ENCODE measurements at regions not wholly inside any gene's neighbourhood (a gene's known extent, or its start where the extent isn't known, plus 50 kb on each side); places are given as distances from the start of the nearest gene placed in this dataset.

- TF ChIP-seq, protein P1, sequence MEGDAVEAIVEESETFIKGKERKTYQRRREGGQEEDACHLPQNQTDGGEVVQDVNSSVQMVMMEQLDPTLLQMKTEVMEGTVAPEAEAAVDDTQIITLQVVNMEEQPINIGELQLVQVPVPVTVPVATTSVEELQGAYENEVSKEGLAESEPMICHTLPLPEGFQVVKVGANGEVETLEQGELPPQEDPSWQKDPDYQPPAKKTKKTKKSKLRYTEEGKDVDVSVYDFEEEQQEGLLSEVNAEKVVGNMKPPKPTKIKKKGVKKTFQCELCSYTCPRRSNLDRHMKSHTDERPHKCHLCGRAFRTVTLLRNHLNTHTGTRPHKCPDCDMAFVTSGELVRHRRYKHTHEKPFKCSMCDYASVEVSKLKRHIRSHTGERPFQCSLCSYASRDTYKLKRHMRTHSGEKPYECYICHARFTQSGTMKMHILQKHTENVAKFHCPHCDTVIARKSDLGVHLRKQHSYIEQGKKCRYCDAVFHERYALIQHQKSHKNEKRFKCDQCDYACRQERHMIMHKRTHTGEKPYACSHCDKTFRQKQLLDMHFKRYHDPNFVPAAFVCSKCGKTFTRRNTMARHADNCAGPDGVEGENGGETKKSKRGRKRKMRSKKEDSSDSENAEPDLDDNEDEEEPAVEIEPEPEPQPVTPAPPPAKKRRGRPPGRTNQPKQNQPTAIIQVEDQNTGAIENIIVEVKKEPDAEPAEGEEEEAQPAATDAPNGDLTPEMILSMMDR (IDR thresholded peaks at IDR 0.05) = no peak
- TF ChIP-seq POLR2AphosphoS5 (IDR thresholded peaks at IDR 0.05; ENCODE audit: low read depth, low read length) (no peak), TCF7L2 (IDR thresholded peaks at IDR 0.05; ENCODE audit: low read depth, low read length) (no peak)
- TF ChIP-seq, protein P2, sequence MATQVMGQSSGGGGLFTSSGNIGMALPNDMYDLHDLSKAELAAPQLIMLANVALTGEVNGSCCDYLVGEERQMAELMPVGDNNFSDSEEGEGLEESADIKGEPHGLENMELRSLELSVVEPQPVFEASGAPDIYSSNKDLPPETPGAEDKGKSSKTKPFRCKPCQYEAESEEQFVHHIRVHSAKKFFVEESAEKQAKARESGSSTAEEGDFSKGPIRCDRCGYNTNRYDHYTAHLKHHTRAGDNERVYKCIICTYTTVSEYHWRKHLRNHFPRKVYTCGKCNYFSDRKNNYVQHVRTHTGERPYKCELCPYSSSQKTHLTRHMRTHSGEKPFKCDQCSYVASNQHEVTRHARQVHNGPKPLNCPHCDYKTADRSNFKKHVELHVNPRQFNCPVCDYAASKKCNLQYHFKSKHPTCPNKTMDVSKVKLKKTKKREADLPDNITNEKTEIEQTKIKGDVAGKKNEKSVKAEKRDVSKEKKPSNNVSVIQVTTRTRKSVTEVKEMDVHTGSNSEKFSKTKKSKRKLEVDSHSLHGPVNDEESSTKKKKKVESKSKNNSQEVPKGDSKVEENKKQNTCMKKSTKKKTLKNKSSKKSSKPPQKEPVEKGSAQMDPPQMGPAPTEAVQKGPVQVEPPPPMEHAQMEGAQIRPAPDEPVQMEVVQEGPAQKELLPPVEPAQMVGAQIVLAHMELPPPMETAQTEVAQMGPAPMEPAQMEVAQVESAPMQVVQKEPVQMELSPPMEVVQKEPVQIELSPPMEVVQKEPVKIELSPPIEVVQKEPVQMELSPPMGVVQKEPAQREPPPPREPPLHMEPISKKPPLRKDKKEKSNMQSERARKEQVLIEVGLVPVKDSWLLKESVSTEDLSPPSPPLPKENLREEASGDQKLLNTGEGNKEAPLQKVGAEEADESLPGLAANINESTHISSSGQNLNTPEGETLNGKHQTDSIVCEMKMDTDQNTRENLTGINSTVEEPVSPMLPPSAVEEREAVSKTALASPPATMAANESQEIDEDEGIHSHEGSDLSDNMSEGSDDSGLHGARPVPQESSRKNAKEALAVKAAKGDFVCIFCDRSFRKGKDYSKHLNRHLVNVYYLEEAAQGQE (IDR thresholded peaks at IDR 0.05; ENCODE audit: insufficient read depth in 1 of 2, low read depth in 2 of 2, low read length in 1 of 2) = no peak
These were observed 491.7 kb upstream of the LMO3 start for GRCh38 chr12:17097674-17098073.

All from Panc1 (cell line).